NOMO-1 treated with DMSO at 0.1 percent for 48 hours (cell line): ENCODE measurements at regions not wholly inside any gene's neighbourhood (a gene's known extent, or its start where the extent isn't known, plus 50 kb on each side); places are given as distances from the start of the nearest gene placed in this dataset.

Source experiments
- DNase-seq: peaks from one replicate; lab custom pipeline; 2025; ENCODE audit not compliant: unreplicated experiment; lab: John Stamatoyannopoulos, UW

DNA sequence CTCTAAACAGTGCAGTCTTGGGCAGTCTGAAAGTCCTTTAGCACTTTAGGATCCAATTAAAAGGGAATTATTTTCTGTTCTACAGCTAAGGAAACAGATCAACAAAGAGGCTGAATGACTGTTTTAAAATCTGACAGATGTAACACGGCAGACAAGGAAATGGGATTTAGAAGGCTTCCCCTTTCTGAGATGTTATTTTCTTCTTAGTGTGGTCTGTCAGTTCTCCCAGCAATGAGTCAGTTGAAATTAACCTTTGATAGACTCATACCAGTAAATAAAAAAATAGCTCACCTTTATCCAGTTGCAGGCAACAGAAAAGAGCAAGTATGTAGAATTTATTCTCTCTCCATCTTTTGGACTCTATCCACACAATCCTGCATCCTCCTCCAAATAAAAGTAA is 98.1 kb downstream of the NEDD1 start:
- DNase-seq: peak; percentile 6

DNA sequence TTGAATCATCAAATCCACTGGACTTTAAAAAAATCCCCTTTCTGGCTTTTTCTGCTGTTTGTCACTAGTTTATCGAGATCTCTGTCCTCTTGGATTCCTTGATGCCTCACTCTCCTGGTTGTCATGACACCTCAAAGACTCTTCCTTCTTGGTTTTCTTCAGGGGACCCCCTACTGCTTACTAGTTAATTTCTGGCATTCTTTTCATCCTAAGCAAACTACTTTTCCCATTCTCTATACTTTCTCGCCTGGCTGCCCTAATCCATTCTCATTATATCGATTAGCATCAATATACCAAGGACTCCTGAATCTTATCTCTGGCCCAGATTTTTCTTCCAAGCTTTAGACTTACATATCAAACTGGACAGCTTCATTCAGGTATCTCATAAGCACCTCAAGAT is 98.6 kb downstream of the NEDD1 start:
- no peak for DNase-seq

DNA sequence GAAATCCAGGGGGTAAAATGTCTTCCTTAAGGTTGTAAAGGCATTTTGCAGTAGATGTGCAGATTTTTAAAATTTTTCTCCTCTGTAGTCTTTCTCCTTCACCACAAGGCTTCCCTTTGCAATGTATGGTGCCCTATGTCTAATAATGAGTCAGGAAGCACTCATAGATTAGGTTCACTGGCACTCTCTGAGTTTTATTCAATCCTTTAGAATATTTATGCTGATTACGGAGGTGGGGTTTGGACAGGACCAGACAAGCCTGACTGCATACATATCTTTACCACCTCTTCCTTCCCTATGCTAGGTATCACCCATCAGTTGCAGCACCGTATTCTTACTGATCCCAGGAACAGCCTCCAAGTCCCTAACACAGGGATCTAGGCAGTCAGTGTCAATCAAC is 99.5 kb downstream of the NEDD1 start:
- no peak for DNase-seq

DNA sequence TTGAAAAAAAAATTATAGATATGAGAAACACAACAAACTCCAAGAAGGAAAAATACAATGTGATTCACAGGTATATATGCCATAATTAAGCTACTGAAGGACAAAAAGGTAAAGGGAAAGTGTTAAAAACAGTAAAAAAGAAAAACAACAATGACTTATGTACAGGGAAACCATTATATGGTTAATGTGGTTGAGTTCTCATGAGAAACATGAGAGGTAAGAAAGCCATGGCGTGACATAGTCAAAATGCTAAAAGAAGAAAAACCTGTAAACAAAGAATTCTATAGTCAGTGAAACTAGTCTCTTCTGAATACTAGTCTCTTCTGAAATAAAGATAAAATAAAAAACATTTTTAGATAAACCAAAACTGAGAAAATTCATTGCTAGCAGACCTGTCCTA is 109.1 kb downstream of the NEDD1 start:
- no peak for DNase-seq

DNA sequence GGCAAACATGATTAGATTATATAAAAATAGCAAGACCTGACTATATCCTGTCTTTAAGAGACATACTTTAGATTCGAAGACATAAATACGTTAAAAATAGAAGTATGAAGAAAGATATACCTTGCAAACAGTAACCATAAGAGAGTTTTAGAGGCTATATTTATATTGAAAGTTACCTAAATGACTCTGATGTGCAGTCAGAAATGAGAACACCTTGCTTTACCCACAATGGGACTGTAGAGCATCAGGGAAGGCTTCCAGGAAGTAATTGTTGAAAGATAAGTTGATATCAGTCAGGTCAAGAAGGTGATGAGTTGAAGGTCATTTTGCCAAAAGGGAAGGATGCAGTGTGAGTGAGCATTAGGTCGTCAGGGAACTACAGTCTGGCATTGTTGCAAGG is 110.2 kb downstream of the NEDD1 start:
- no peak for DNase-seq

DNA sequence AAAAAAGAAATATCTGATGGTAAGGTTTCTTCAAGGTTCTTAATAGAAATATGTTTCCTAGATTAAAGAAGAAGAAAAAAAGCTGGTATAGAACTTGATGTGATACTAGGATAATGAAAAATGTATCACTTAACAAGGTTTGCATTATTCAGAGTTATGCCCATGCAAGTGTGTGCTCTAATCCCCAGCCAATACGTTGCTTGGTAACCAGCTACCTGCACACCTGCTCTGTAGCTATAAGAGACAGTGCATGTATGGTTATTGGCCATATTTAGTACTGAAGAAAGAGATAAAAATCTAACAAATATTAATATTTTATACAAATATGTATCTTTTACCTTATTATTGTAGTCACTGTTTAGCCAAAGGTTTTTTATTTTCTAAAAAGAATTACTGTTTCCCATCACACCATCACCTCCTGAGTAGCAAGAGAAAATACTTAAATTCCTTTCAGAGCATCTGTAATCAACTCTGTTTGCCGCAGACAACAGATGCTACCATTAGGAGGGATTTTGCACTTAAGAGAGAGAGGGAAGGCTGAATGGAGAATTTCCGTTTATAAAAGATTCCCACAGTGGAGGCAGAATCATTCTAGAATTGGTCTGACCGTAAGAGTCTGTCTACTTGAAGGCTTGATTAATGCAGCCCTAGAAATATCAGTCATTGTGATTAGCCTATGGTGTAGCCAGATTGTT is 115.6 kb downstream of the NEDD1 start:
- no peak for DNase-seq

DNA sequence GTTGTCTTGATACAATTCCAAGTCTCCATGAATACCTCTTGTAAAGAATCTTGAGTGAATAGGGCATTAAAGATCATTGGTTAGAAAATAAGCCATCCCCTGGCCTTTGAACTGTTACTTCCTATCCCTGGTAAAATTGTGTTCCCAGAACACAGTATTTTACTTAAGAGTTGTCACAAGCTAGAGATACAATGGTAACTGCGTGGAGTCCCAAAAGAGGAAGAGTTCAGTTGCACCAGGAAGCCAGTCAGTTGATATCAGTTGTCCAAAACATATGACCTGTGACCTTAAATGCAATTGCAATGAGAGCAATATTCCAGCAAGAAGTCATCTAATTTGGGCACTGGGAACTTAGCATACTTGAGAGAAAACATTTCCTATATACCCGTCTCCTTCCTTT is 117.3 kb downstream of the NEDD1 start:
- no peak for DNase-seq

DNA sequence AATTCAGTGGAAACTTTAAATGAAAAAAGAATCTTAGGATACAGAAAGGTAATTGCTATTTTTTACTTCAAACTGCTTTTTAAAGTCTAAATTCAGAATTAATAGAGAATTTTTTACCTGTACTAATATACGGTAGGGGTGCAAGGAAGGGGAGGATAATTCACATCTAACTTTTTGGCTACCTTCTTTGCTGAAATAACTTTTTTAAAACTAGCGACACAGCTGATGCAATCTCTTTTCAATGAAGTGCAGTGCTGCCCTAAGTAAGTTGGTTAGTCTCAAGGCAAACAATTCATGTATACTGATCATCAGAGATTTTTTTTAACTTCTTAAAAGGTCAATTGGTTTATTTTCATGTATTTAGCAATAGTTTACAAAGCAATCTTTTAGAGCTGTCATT is 119.8 kb downstream of the NEDD1 start:
- DNase-seq: no peak

DNA sequence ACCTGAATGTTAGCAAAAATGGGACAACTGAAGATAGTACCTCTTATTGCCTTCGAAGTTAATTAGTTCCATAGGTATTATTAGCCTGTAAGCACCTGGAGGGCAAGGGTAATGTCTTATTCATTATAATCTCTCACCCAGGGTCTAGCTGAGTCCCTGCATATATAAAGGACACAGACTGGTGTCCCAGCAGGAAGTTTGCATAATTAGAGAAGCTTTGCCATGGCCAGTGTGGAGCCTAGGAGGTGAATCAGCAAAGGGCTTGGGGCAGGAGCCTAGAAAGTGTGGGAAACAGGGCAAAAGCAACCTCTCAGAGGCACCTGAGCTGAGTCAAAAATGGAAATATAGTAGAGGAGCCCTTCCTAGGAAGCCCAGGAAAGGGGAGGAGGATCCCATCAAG is 120.4 kb downstream of the NEDD1 start:
- DNase-seq: no peak

DNA sequence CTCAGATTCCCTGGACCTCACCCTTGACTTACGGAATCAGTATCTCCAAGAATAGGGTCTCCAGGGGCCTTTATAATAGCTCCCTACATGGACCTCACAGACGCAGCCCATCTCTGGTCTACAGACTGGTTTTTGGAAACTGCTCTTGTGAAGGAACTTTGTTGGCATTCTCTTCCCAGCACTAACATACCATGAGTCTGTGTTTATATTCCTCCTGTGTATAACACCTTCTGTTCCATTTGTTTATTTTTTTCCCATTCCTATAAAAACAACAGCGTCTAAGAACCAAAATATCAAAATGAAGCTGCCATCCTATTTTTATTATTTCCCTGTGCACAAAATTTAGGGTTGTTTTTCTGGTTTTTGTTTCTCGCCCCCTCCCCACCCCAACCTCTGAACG is 131.1 kb downstream of the NEDD1 start:
- no peak for DNase-seq

DNA sequence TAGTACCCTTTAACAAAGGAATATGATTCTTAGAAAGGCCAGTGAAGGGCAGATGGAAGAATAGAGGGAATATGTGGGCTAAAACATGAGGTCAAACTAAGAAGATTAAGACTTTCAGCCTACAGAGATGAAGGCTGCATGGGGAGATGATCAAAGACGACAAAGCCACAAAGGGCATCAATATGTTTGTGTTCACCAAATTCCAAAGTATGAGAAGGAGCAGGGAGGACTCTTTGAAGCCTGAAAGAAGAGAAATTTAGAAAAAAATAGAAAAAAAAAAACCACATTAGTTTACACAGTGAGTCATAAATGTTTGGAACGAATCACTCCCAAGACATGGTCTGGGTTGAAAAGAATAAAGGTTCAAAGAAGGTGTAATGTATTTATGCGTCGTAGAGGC is 131.8 kb downstream of the NEDD1 start:
- DNase-seq: no peak

DNA sequence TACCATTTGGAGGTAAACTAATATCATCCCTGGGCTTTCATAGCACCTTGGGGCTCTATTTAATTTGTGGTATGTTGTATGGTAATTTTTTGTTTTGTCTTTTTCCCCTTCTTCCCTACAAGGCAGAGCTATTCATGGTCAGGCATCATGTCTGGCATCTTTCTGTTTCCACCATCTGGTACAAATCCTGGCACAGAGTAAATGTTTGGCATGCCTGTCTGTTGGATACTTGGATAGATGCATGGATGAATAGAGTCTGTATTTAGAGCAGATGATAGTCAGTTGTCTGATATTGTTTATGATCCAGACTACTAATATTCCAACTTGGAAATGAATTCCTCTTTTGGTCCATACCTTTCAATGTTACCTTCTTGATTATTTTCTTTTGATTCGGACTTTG is 139.8 kb downstream of the NEDD1 start:
- no peak for DNase-seq

DNA sequence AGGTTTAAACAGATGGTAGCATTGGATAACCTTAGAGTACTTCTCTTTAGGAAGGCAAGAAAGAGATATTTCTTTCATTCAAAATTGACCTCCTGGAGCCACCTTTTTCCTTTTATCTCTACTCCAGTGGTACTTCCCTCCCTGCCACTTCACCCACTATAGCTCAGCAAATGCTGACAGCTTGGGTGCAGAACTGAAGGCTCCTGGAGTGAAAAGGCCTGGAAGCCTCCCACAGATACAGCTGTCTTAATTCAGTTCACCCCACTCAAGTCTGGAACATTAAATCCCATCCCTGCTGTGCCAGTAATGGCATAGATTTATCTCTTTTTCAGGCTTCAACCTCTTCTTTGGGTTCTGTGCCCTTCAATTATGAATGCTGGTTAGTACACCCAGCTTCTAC is 140.3 kb downstream of the NEDD1 start:
- no peak for DNase-seq

DNA sequence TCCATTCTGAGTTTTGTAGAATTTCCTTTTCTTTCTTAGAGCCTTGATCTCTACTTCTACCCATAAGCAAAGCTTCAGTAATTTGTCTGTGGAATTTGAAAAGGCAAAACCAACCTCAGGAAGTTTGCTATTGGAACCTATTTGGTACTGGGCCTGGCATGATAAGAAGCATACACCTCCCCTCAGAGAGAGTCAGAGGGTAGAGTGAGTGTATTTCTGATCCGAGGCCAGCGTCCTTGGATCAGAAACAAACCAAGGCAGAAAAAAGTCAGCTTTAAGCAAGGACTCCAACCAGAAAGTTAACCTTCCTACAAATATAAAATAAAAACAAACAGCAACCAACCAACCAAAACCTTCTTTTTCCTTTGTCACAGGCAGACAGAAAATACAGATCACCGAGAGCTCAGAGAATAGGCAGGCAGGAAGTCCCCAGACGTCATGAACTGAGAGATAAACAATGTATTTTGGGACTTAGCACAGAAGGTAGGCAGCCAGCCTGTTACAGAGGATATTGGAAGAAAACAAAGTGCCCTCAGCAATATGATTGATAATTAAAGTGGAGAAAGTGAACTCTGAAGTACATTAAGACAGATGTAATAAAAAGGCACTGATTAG is 141.5 kb downstream of the NEDD1 start:
- DNase-seq: no peak

DNA sequence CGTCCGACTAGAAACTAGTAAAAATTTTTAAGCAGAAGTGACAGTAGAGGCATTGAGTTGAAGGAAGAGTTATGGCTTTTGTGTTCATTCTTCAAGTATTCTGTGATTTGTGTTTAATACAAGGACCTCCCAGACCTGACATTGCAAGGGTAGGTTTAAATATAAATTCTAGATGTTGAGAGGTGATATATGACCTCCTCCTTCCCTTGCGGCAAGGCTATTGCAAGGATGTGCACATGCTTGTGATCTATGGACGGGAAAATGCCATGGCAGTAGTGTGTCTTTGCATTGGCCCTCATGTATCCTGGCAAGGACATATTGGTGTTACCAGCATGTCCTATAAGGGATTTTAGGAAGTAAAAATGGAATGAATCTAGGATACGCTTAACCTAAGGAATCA is 143.5 kb downstream of the NEDD1 start:
- no peak for DNase-seq

DNA sequence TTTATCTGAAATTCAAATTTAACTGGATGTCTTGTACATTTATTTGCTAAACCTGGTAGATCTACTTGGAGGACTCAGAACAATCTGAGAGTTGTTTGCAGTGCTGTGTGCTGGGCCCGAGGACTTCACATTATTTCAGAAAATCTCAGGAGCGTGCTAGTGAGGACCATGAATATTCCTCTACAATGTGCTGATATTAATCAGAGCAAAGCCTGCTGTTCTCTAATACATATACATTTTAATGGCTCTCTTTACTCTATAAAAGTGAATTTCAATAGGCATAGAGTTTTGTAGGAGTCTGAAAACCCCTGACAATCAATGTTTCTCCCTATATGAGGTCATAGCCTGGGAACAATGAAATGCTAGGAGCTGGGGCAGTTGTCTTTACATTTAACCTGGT is 144.3 kb downstream of the NEDD1 start:
- no peak for DNase-seq

DNA sequence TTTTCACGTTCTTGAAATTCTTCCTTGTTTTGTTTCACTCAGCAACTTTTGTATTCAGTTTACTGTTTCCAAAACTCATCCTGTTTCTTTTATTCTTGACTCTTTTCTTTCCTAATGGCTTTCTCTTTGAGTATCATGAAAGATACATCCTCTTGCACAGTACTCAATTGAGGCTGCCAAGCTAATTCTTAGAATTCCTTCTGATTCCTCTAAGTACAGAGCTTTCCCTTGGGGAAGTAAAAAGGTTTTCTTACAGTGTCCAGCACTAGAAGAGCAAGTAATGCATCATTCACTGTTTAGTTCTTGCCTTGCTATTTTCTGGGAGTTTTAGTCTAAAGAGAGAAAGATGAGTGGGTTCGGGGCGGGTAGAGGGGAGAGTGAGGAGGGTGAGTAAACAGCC is 154.1 kb downstream of the NEDD1 start:
- DNase-seq: no peak

DNA sequence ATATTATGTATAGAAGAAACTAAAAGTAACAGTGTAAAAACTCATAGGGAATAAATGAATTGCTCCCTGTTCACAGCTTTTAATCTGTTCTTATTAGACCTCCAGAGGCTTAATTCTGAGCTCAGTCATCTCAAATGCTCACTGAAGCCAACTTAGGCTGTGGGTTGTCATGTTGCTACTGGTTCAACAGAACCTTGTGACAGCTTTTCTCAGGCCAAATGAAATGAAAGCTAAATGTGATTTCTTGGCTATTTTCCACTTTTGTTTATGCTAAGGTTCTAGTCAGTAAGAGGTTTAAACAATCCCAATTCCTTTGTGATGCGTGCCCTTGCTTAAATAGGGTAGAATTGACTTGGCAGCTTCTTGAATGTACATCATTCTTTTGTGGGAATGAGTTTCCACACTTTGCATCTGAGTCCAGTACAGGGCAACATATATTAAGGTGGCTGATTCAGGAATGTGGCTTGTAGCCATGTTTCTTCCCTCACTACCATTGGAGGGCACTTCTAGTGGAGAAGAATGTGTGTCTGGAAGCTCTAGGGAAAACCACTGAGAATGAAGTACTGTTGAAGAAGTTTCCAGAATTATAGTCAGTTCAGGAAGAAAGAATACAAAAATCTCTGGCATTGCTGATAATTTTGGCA is 156.4 kb downstream of the NEDD1 start:
- no peak for DNase-seq

DNA sequence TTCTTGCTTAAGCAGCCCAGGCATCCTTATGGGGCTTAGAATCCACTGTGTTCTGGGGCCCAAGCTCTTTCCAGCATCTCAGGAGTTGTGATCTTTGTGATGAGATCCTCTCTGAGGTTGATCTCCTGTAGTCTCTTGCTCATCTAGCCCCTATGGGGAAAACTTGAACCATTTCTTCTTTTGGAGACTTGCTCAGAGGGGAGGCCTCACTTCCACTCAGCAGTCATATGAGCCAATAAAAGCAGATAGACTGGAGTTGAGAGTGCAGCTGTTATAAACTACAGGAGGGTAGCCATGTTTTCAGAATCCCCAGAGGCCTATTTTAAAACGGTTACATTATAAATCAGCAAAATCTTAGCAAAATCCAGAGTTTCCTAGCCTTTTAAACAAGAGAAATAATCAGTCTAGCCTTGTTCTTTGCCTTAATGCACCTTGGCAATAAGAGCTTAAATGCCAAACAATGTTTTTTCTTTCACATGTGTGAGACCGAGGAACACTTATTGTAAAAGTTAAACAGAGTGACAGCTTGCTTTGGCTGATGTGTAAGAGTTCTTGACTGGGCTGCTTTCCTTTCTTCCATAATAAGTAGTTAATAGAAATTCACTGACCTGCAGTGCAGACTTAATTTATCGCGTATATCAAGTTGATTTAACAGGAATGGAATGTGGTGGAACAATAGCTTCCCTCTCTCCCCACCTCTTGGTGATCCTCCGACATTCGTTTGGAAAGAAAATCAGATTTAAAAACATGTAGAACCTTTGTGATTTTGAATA is 168.3 kb downstream of the NEDD1 start:
- DNase-seq: no peak

DNA sequence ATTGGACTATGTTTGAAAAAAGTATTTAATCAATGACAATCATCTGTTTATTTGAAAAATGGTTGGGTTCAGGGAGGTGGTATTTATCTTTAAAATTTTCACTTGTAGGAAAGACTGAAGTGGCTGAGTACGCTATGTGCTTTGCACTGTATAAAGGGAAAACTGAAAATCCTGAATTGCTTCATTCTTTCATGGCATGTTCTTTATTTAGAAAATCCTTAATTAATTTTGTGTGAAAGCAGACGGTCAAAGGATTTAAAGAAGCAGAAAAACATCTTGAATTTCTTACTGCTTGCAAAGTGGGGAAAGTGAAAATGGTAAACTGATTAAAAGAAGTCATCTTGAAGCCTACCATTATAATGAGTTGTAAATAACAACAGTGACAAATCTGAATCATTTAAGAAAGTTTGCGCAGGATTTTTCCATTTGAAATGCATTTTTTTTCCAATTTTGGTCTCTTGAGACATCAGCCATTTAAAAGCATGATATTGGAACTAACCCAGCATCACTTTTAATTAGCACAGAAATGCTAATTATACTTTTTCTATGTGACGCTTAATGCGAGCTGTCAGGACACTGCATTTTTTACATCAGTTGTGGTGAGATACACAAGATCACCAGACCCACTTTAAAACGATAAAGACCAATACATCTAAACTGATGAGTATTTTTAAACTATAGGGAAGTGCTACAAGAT is 169.0 kb downstream of the NEDD1 start:
- DNase-seq: no peak

DNA sequence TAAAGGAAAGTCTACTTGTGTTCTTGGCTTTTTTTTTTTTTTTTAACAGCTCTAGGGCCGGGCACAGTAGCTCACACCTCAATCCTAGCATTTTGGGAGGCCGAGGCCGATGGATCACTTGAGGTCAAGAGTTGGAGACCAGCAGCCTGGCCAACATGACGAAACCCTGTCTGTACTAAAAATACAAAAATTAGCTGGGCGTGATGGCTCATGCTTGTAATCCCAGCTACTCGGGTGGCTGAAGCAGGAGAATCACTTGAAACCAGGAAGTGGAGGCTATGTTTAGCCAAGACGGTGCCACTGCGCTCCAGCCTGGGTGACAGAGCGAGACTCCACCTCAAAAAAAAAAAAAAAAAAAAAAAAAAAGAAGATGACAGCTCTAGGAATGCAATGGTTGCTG is 169.9 kb downstream of the NEDD1 start:
- DNase-seq: peak; percentile 36
